SJCRH30 (cell line): ENCODE measurements at regions not wholly inside any gene's neighbourhood (a gene's known extent, or its start where the extent isn't known, plus 50 kb on each side); places are given as distances from the start of the nearest gene placed in this dataset.
A peak's percentile ranks its signal among the peaks of the same experiment; 100 is the strongest.

Source experiments
- DNase-seq, 2 experiments: peaks; one replicate each; pipeline ENCODE4 v3.0.0-alpha.2; 2015 to 2020
- H3K27ac ChIP-seq: fragments of 250-450 bp; sonication (Bioruptor Pico); 2 replicates; pipeline ENCODE4 v1.5.1; 2020; ENCODE audit warnings: mild to moderate bottlenecking, moderate library complexity
- H3K27me3 ChIP-seq: fragments of 250-450 bp; sonication (Bioruptor Pico); 2 replicates; pipeline ENCODE4 v1.5.1; 2020; ENCODE audit warnings: mild to moderate bottlenecking, moderate library complexity
- H3K36me3 ChIP-seq: fragments of 250-450 bp; sonication (Bioruptor Pico); 2 replicates; pipeline ENCODE4 v1.5.1; 2020; ENCODE audit warnings: mild to moderate bottlenecking, moderate library complexity
- H3K4me1 ChIP-seq: fragments of 250-450 bp; sonication (Bioruptor Pico); 2 replicates; pipeline ENCODE4 v1.5.1; 2020; ENCODE audit warnings: mild to moderate bottlenecking, moderate library complexity
- H3K4me3 ChIP-seq: fragments of 250-450 bp; sonication (Bioruptor Pico); 2 replicates; pipeline ENCODE4 v1.5.1; 2020; ENCODE audit warnings: mild to moderate bottlenecking, moderate library complexity
- H3K9me3 ChIP-seq: fragments of 250-450 bp; sonication (Bioruptor Pico); replicated peaks from 2 replicates; pipeline ENCODE4 v1.5.1; 2020; ENCODE audit warnings: mild to moderate bottlenecking, moderate library complexity

DNA sequence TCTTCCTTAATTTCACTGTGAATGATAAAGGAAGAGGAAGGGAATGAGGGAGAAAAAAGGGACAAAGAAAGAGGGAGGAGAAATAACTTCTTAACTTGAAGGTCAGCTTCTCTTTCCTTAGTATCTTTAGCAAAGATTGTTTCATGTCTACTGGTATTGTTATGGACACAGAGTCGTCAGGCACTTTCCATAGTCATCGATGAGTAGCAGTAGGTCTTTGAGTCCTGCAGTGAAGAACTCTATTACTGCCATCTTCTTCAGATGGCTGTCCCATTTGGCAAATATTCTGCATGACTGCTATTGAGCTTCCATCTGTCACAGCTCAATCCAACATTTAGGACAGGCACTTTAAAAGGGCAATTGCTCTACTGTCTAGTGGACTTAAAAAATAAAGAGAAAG is 2463.1 kb downstream of the PCDH9 start:
- Histone ChIP-seq H3K27me3 (no peaks in the 10 kb centered on the region), H3K27ac (no peak overlapping the region), H3K9me3 (no peaks in the 10 kb centered on the region), H3K36me3 (no peaks in the 10 kb centered on the region), H3K4me1 (no peaks in the 10 kb centered on the region), H3K4me3 (no peak overlapping the region)
- DNase-seq, result no peak

DNA sequence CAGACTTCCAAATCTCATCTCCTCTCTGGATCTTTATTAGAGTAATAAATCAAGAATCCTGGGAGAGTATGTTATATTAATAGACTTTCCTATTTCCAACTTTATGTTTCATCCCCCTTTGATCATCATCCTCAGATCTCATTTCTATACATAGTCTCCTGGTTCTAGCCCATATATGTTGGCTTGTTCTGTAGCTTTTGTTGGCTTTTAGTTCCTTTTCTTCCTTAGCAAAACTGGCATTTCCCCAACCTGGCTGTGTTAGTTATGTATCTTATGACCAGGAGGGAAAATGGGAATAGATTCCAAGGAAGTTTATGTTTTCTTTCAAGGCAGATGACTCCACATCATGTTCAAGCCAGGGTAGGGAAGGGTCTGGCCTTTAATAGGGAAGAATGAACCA is 2464.5 kb downstream of the PCDH9 start:
- H3K9me3 ChIP-seq, result no peaks in the 10 kb centered on the region
- no peaks in the 10 kb centered on the region for H3K27me3 ChIP-seq
- H3K4me3 ChIP-seq, result no peak overlapping the region
- H3K27ac ChIP-seq, result no peak overlapping the region
- no peaks in the 10 kb centered on the region for H3K36me3 ChIP-seq
- no peak for DNase-seq
- no peaks in the 10 kb centered on the region for H3K4me1 ChIP-seq

DNA sequence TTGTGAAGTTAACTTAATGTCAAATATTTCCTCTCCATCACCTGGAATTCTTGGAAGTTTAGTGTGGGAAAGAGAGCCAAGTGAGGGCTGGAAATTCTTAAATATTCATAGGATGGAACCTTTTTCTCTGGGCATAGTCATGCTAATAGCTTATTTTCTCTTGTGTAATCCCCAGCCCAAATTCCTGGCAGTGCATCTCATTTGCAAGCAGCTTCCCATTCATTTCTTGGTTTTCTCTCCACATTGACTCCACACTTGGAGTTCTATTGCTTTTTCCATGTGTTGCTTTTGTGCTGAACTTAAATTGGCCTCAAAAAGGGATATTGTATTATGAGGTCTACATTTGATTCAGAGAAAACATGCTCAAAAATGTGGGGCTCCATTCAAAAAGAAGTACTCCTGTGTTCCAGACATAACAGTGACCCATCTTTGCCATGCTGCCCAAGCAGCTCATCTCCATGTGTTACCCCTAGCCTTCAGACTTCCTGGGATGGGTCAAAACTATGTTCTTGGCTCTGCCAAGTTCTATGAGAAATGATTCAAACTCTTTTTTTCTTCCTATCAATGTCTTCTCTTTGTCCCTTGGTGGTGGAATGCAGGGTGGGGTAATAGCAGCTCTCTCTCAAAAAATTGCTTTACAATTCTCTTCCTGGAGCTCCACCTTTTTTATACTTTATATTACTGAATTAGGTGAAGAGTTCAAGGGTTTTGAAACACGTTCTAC is 2471.5 kb downstream of the PCDH9 start:
- Histone ChIP-seq H3K27me3 (no peaks in the 10 kb centered on the region), H3K4me3 (no peak overlapping the region), H3K36me3 (no peaks in the 10 kb centered on the region), H3K27ac (no peak overlapping the region), H3K9me3 (no peaks in the 10 kb centered on the region), H3K4me1 (no peaks in the 10 kb centered on the region)
- DNase-seq, result no peak

DNA sequence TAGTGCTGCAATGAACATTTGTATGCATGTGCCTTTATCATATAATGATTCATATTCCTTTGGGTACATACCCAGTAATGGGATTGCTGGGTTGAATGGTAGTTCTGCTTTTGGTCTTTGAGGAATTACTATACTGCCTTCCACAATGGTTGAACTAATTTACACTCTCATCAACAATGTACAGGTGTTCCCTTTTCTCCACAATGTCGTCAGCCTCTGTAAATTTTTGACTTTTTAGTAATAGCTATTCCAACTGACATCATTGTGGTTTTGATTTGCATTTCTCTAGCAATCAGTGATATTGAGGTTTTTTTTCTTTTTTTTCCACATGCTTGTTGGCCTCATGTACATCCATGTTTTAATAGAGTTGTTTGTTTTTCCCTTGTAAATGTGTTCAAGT is 2473.5 kb downstream of the PCDH9 start:
- DNase-seq, result no peak
- H3K27ac ChIP-seq, result no peak overlapping the region
- no peaks in the 10 kb centered on the region for H3K9me3 ChIP-seq
- no peak overlapping the region for H3K4me3 ChIP-seq
- no peaks in the 10 kb centered on the region for H3K27me3 ChIP-seq
- H3K4me1 ChIP-seq, result no peaks in the 10 kb centered on the region
- H3K36me3 ChIP-seq, result no peaks in the 10 kb centered on the region

DNA sequence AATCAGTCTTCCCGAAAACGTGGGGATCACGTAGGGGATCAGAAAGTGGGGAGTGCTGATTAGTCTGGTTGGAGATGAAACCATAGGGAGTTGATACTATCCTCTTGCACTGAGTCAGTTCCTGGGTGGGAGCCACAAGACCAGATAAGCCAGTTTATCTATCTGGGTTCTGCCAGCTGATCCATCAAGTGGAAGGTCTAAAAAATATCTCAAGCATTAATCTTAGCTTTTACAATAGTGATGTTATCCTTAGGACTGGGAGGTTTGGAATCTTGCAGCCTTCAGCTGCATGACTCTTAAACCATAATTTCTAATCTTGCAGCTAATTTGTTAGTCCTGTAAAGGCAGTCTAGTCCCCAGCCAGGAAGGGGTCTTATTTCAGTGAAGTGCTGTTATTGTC is 2474.2 kb downstream of the PCDH9 start:
- no peak for DNase-seq

DNA sequence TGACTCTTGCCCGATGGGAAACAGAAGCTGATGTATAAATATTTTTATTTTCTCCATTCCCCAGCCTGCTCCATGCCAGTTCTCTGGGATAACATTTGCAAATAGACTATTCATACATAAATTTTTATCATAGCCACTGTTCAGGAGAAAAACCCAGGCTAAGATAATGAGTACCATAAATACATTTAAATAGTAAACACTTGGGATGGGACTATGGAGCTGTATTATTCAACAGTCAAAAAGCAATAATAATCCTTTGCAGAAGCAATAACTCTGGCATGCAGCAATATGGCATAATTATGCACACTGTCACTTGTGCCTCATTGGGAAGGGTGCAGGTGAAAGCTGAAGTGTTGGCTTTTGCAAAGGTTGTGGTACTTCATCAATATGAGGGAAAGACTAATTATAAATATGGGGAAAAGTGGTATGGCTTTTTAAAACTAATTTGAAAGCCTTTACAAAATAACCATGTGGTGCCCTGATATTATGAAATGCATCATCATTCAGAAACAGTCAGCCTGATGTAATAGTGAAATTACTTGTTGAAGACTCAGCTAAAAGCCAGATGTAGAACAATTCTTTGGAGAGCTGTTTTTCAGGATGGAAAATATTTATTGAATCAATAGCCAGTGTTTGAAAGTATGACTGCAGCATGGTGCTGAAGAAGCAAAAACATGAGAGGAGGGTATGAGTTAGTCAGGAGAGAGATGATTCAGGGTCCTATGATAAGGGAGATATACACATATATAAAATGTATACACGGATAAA is 2476.7 kb downstream of the PCDH9 start:
- Histone ChIP-seq H3K4me1 (no peaks in the 10 kb centered on the region), H3K4me3 (no peak overlapping the region), H3K9me3 (no peaks in the 10 kb centered on the region), H3K27me3 (no peaks in the 10 kb centered on the region), H3K27ac (no peak overlapping the region), H3K36me3 (no peaks in the 10 kb centered on the region)
- no peak for DNase-seq

More for the DNA sequence above, 2474.2 kb downstream of the PCDH9 start:
- no peaks in the 10 kb centered on the region for H3K36me3 ChIP-seq
- H3K4me1 ChIP-seq, result no peaks in the 10 kb centered on the region
- H3K27ac ChIP-seq, result no peak overlapping the region
- no peak overlapping the region for H3K4me3 ChIP-seq
- H3K9me3 ChIP-seq, result no peaks in the 10 kb centered on the region
- no peaks in the 10 kb centered on the region for H3K27me3 ChIP-seq

DNA sequence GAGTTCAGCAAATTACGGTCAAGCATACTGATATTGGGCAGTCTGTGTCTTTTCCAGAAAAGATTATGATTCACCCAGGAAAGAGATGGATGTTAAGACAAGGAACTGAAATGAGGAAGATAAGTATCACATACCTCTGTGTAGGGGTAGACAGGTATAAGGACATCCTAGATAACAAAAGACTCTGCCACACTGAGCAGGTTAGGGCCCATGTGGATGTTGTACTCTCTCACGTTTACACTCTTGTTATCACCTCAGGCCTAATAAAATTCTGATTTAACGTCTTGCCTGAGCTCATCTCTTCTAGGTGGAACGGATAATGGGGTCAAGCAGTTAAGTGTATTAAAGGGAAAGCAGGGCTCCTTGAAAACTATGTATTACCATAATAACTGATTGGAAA is 2480.8 kb downstream of the PCDH9 start:
- Histone ChIP-seq H3K4me1 (no peaks in the 10 kb centered on the region), H3K4me3 (no peak overlapping the region), H3K9me3 (no peaks in the 10 kb centered on the region), H3K27me3 (no peaks in the 10 kb centered on the region), H3K36me3 (no peaks in the 10 kb centered on the region), H3K27ac (no peak overlapping the region)
- DNase-seq, result no peak

DNA sequence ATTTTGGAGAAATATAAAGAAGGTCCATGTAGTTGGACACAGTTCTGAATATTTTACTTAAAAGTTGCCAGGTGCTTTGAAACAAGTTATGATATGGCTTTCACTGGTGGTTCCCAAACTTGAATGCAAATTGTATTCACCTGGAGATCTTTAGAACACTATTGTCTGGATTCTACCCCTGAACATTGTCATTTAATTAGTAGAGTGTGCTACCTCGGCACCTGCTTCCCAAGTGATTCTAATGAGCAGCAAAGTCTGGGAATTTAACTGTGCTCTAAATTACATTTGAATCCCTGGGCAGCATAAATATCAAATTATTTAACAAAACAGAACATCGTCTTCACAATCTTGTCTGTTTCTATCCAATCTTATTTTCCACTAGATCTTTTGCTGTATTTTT is 2483.3 kb downstream of the PCDH9 start:
- Histone ChIP-seq H3K9me3 (no peaks in the 10 kb centered on the region), H3K4me3 (no peak overlapping the region), H3K27ac (no peak overlapping the region), H3K27me3 (no peaks in the 10 kb centered on the region), H3K4me1 (no peaks in the 10 kb centered on the region), H3K36me3 (no peaks in the 10 kb centered on the region)
- DNase-seq, result no peak

DNA sequence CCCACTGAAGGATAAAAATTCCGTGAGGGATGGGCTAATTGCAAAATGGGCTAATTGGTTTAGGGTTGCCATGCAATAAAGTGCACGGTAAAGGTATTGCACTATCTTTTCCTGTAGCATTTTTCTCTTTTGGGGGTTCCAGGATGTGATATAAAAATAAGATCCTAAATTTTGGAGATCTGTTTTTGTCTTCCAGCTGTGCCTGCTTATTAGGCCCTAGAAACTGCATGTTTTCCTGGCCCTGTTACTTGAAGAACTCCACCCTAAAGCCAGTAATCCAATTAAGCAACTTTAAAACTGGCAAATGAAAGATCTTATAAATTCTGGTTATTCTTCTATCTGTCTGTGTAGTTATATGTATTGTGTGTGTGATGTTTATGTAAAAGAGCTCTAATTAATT is 2489.6 kb downstream of the PCDH9 start:
- Histone ChIP-seq H3K4me3 (no peak overlapping the region), H3K27me3 (no peaks in the 10 kb centered on the region), H3K36me3 (no peaks in the 10 kb centered on the region), H3K27ac (no peak overlapping the region), H3K9me3 (no peaks in the 10 kb centered on the region), H3K4me1 (no peaks in the 10 kb centered on the region)
- no peak for DNase-seq

DNA sequence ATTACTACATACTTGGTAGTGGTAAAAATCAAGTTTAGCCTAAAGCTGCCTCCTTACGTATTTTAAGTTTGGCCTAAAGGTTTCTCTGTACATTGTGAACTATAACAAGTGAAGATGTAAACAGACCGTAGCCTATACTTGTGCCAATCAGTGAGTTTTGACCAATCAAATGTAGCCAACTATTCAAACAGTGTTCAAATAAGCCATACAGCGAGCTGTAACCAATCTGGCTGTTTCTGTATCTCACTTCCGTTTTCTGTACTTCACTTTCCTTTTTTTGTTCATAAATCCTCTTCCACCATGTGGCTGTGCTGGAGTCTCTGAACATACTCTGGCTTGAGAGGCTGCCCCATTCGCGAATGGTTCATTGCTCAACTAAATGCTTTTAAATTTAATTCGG is 2504.6 kb downstream of the PCDH9 start:
- Histone ChIP-seq H3K27ac (no peak overlapping the region), H3K9me3 (no peaks in the 10 kb centered on the region), H3K27me3 (no peaks in the 10 kb centered on the region), H3K4me1 (peaks cover 9% of the 10 kb centered on the region), H3K4me3 (no peak overlapping the region), H3K36me3 (no peaks in the 10 kb centered on the region)
- DNase-seq, result no peak

DNA sequence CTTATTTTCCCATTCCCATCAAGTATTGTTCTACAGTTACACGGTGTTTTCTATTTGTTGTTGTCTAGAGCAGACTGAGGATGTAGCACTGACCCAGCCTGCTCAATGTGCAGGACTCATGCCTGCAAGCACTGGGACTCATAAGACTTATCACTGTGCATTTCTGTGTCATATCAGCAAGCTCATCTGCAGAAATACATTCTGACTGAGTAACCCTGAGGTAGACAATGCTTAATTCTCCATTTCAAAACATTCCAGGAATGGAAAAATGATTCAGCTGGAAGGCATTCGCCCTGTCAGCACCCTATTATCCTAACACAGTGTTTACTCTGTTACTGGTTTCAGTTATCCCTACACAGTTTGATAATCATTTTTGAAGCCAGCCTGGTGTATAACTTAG is 2506.4 kb downstream of the PCDH9 start:
- no peaks in the 10 kb centered on the region for H3K9me3 ChIP-seq
- H3K27ac ChIP-seq, result peak overlapping the region; percentile 3; the same call in 1 of the 2 replicates
- peak; percentile 57 to 78 for DNase-seq
- H3K36me3 ChIP-seq, result no peaks in the 10 kb centered on the region
- H3K27me3 ChIP-seq, result no peaks in the 10 kb centered on the region
- H3K4me3 ChIP-seq, result no peak overlapping the region
- H3K4me1 ChIP-seq, result peaks cover 9% of the 10 kb centered on the region

DNA sequence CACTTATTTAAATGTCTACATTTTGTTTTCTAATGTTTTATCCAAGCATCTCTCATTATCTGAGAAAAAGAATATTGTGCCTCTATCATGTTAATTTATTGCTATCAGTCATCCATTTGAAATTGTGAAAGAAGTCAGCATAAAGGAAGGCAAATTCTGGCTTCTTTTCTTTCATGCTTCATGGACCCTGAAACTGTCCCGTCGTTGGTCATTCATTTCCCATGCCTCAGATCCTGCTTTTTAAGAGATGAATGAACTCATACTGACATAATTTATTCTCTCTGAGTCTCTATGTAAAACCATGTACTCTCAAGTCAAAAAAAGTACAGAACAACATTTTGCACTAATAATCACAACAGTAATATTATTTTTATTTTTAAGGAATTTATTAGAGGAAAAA is 2512.0 kb downstream of the PCDH9 start:
- Histone ChIP-seq H3K4me3 (no peak overlapping the region), H3K27me3 (no peaks in the 10 kb centered on the region), H3K27ac (no peak overlapping the region), H3K4me1 (peaks cover 3% of the 10 kb centered on the region; the same call in 1 of the 2 replicates), H3K36me3 (no peaks in the 10 kb centered on the region), H3K9me3 (no peaks in the 10 kb centered on the region)
- DNase-seq, result no peak

DNA sequence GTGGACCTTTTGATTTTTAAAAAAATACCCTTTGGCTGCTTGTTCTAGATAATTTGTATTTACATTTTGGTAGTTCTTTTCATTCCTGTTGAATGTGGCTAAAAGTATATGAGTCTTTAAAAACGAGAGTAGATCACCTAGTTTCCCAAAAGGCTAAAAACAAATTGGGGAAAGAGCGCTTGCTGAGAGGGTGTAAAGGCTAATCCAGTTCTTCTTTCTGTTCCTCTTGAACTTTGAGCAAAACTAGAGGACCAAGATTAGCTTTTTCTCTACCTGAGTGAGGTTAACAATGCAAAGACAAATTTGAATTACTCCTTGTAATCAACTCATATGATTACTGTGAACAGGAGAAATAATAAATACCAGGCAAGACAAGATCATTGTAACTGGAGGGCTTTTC is 2513.2 kb downstream of the PCDH9 start:
- no peak for DNase-seq
- Histone ChIP-seq H3K4me3 (no peak overlapping the region), H3K4me1 (no peaks in the 10 kb centered on the region), H3K27me3 (no peaks in the 10 kb centered on the region), H3K36me3 (no peaks in the 10 kb centered on the region), H3K9me3 (no peaks in the 10 kb centered on the region), H3K27ac (no peak overlapping the region)

DNA sequence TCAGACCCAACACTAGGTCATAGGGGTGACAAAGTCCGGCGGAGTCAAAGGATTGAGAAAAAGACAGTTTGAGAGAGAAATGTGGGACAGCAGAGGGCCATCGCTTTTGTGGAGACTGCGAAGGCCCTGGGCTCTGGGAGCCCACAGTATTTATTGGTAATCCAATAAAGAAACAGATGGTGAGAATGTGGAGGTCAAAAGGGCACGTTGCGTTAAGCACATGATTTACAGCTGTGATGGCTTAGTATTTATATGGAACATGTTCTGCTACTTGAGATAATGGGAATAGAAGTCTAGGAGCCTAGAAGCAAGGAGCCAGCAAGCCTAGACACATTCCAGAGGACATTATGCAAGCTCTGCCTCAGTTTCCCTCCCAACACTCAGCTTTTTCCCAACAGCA is 2521.1 kb downstream of the PCDH9 start:
- no peaks in the 10 kb centered on the region for H3K27me3 ChIP-seq
- H3K4me3 ChIP-seq, result no peak overlapping the region

DNA sequence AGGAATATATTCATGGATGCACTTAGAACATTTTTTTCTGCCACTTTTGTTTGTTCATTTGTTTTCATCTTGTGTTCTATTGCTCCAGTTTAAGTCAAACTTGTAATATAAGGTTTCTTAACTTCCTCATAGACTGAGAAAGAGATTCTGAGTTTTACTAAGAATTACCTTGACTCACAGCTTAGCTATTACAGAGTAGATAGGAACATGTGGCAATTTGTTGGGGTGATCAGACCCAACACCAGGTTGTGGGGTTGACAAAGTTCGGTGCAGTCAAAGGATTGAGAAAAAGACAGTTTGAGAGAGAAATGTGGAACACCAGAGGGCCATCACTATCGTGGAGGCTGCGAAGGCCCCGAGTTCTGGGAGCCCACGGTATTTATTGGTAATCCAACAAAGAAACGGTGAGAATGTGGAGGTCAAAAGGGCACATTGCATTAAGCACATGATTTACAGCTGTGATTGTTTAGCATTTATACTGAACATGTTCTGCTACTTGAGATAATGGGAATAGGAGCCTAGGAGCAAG is 2526.0 kb downstream of the PCDH9 start:
- no peak for DNase-seq
- H3K4me3 ChIP-seq, result no peak overlapping the region
- no peaks in the 10 kb centered on the region for H3K27me3 ChIP-seq
- H3K4me1 ChIP-seq, result no peaks in the 10 kb centered on the region
- H3K36me3 ChIP-seq, result no peaks in the 10 kb centered on the region
- no peak overlapping the region for H3K27ac ChIP-seq
- no peaks in the 10 kb centered on the region for H3K9me3 ChIP-seq

More for the DNA sequence above, 2521.1 kb downstream of the PCDH9 start:
- no peaks in the 10 kb centered on the region for H3K36me3 ChIP-seq
- no peak overlapping the region for H3K27ac ChIP-seq
- peak in 1 of 2 experiments; percentile 6 for DNase-seq
- no peaks in the 10 kb centered on the region for H3K4me1 ChIP-seq
- H3K9me3 ChIP-seq, result no peaks in the 10 kb centered on the region
